ENCODE measurements at regions not wholly inside any gene's neighbourhood (a gene's known extent, or its start where the extent isn't known, plus 50 kb on each side); places are given as distances from the start of the nearest gene placed in this dataset.

GRCh38 chr4:56253666-56254305, 133.5 kb downstream of the AASDH start:
- H3K9ac ChIP-seq, result no peak overlapping the region
- H3K9me3 ChIP-seq (ENCODE audit: low read depth), result no peaks in the 10 kb centered on the region
- H3K36me3 Mint-ChIP-seq, result peaks cover 13% of the 10 kb centered on the region
- H3K4me3 ChIP-seq, result no peak overlapping the region
- H3K4me3 Mint-ChIP-seq, result no peak overlapping the region
- no peak overlapping the region for H3K27ac Mint-ChIP-seq
- H3K79me2 ChIP-seq (ENCODE audit: low read depth), result no peaks in the 10 kb centered on the region
- no peaks in the 10 kb centered on the region for H3K27me3 Mint-ChIP-seq (ENCODE audit: insufficient read depth, low read depth)
- peaks cover 5% of the 10 kb centered on the region for H3K9me3 Mint-ChIP-seq
- no peak for TF ChIP-seq EZH2 (IDR thresholded peaks at IDR 0.05)
- TF ChIP-seq EZH2phosphoT487 (IDR thresholded peaks at IDR 0.05), result no peak
- H3F3A ChIP-seq (ENCODE audit: low read depth), result no peaks in the 10 kb centered on the region
- H3K27me3 ChIP-seq, result no peaks in the 10 kb centered on the region
- H3K27ac ChIP-seq, result no peak overlapping the region
- H2AFZ ChIP-seq (replicated peaks), result no peak overlapping the region
- peaks cover 14% of the 10 kb centered on the region for H3K4me1 ChIP-seq
- H3K4me2 ChIP-seq, result peak overlapping the region; percentile 14
- peaks cover 7% of the 10 kb centered on the region for H3K4me1 Mint-ChIP-seq
- H4K20me1 ChIP-seq (ENCODE audit: low read depth), result no peaks in the 10 kb centered on the region
- DNase-seq (ENCODE audit: low spot score), result peak; percentile 21
- H3K36me3 ChIP-seq, result no peaks in the 10 kb centered on the region

GRCh38 chr4:56252561-56253152, 134.6 kb downstream of the AASDH start:
- Histone ChIP-seq H3K9ac (no peak overlapping the region), H3K4me3 (no peak overlapping the region), H3K27ac (no peak overlapping the region), H3K36me3 (no peaks in the 10 kb centered on the region), H3K4me1 (peaks cover 12% of the 10 kb centered on the region), H3F3A (ENCODE audit: low read depth) (no peaks in the 10 kb centered on the region), H3K4me2 (no peak overlapping the region), H3K9me3 (ENCODE audit: low read depth) (no peaks in the 10 kb centered on the region), H4K20me1 (ENCODE audit: low read depth) (no peaks in the 10 kb centered on the region), H2AFZ (replicated peaks) (no peak overlapping the region), H3K79me2 (ENCODE audit: low read depth) (no peaks in the 10 kb centered on the region), H3K27me3 (no peaks in the 10 kb centered on the region)
- Mint-ChIP-seq H3K4me3 (no peak overlapping the region), H3K27me3 (ENCODE audit: insufficient read depth, low read depth) (no peaks in the 10 kb centered on the region), H3K4me1 (peaks cover 7% of the 10 kb centered on the region), H3K27ac (no peak overlapping the region), H3K9me3 (peaks cover 5% of the 10 kb centered on the region), H3K36me3 (peaks cover 13% of the 10 kb centered on the region)
- DNase-seq (ENCODE audit: low spot score), result no peak
- no peak for TF ChIP-seq CTCF (IDR thresholded peaks at IDR 0.05)
- no peak for TF ChIP-seq EZH2 (IDR thresholded peaks at IDR 0.05)
- TF ChIP-seq EZH2phosphoT487 (IDR thresholded peaks at IDR 0.05), result no peak

- TF ChIP-seq CTCF (IDR thresholded peaks at IDR 0.05), result no peak
- no peak for TF ChIP-seq EZH2 (IDR thresholded peaks at IDR 0.05)
- no peak for TF ChIP-seq EZH2phosphoT487 (IDR thresholded peaks at IDR 0.05)
- no peak overlapping the region for H3K4me3 Mint-ChIP-seq
- peaks cover 2% of the 10 kb centered on the region for H3K9me3 Mint-ChIP-seq
- H3K27ac Mint-ChIP-seq, result no peak overlapping the region
- H3K4me1 Mint-ChIP-seq, result peaks cover 7% of the 10 kb centered on the region
- H3K27me3 Mint-ChIP-seq (ENCODE audit: insufficient read depth, low read depth), result no peaks in the 10 kb centered on the region
- no peaks in the 10 kb centered on the region for H3K79me2 ChIP-seq (ENCODE audit: low read depth)
- no peak for DNase-seq (ENCODE audit: low spot score)
- no peak overlapping the region for H3K9ac ChIP-seq
- no peaks in the 10 kb centered on the region for H3F3A ChIP-seq (ENCODE audit: low read depth)
- H3K4me2 ChIP-seq, result no peak overlapping the region
- H3K4me1 ChIP-seq, result peaks cover 12% of the 10 kb centered on the region
- no peaks in the 10 kb centered on the region for H3K36me3 ChIP-seq
- no peak overlapping the region for H3K4me3 ChIP-seq
- H3K27ac ChIP-seq, result no peak overlapping the region
- no peak overlapping the region for H2AFZ ChIP-seq (replicated peaks)
- no peaks in the 10 kb centered on the region for H4K20me1 ChIP-seq (ENCODE audit: low read depth)
- H3K36me3 Mint-ChIP-seq, result peaks cover 11% of the 10 kb centered on the region
- H3K27me3 ChIP-seq, result no peaks in the 10 kb centered on the region
- H3K9me3 ChIP-seq (ENCODE audit: low read depth), result no peaks in the 10 kb centered on the region
These were observed 135.7 kb downstream of the AASDH start for GRCh38 chr4:56251556-56251955.

- peaks cover 12% of the 10 kb centered on the region for H3K4me1 ChIP-seq
- peaks cover 4% of the 10 kb centered on the region for H3K36me3 Mint-ChIP-seq
- H3K27me3 Mint-ChIP-seq (ENCODE audit: insufficient read depth, low read depth), result no peaks in the 10 kb centered on the region
- TF ChIP-seq EZH2 (IDR thresholded peaks at IDR 0.05) (no peak), EZH2phosphoT487 (IDR thresholded peaks at IDR 0.05) (no peak), CTCF (IDR thresholded peaks at IDR 0.05) (no peak)
- H3K4me1 Mint-ChIP-seq, result peaks cover 7% of the 10 kb centered on the region
- H2AFZ ChIP-seq (replicated peaks), result no peak overlapping the region
- no peak overlapping the region for H3K4me3 Mint-ChIP-seq
- no peaks in the 10 kb centered on the region for H3K27me3 ChIP-seq
- no peak overlapping the region for H3K4me3 ChIP-seq
- H3K9me3 ChIP-seq (ENCODE audit: low read depth), result no peaks in the 10 kb centered on the region
- no peak overlapping the region for H3K9ac ChIP-seq
- H3K4me2 ChIP-seq, result no peak overlapping the region
- no peaks in the 10 kb centered on the region for H3K9me3 Mint-ChIP-seq
- H3K27ac ChIP-seq, result no peak overlapping the region
- H3K79me2 ChIP-seq (ENCODE audit: low read depth), result no peaks in the 10 kb centered on the region
- H4K20me1 ChIP-seq (ENCODE audit: low read depth), result no peaks in the 10 kb centered on the region
- H3F3A ChIP-seq (ENCODE audit: low read depth), result no peaks in the 10 kb centered on the region
- no peaks in the 10 kb centered on the region for H3K36me3 ChIP-seq
- no peak for DNase-seq (ENCODE audit: low spot score)
- H3K27ac Mint-ChIP-seq, result no peak overlapping the region
These were observed 136.5 kb downstream of the AASDH start for GRCh38 chr4:56250776-56251175.
